Skeletal muscle satellite cell (primary cell): ENCODE measurements at regions not wholly inside any gene's neighbourhood (a gene's known extent, or its start where the extent isn't known, plus 50 kb on each side); places are given as distances from the start of the nearest gene placed in this dataset. TPM values are rescaled to one million over a fixed set of nuclear protein-coding genes. Genes with fewer than 3 reads are reported as not detected.

ENCODE experiments used
- H3K27me3 ChIP-seq: 2 replicates; pipeline ENCODE4 v1.7.0; 2013; ENCODE audit warnings: low read length; ENCODE audit not compliant: control insufficient read depth, insufficient read depth
- H3K36me3 ChIP-seq: 2 replicates; pipeline ENCODE4 v1.7.0; 2013; ENCODE audit warnings: mild to moderate bottlenecking, control low read depth, low read length; ENCODE audit not compliant: insufficient read depth
- H3K4me1 ChIP-seq: 2 replicates; pipeline ENCODE4 v1.7.0; 2013; ENCODE audit warnings: low read length; ENCODE audit not compliant: control insufficient read depth, insufficient read depth
- H3K4me2 ChIP-seq: 2 replicates; pipeline ENCODE4 v1.7.0; 2013; ENCODE audit warnings: mild to moderate bottlenecking, low read length
- H3K4me3 ChIP-seq: 2 replicates; pipeline ENCODE4 v1.7.0; 2013; ENCODE audit warnings: low read length
- H3K9ac ChIP-seq: 2 replicates; pipeline ENCODE4 v1.7.0; 2013; ENCODE audit warnings: mild to moderate bottlenecking, low read depth, low read length, moderate library complexity
- H3K9me3 ChIP-seq: replicated peaks from 2 replicates; pipeline ENCODE4 v1.7.0; 2013; ENCODE audit warnings: mild to moderate bottlenecking, control low read depth, low read length
- small RNA-seq: library from RNA; depleted of rRNA; stranded (forward); fragments of <200 nt; gene quantifications from one replicate; pipeline ENCODE3, GENCODE V24; 2012

DNA sequence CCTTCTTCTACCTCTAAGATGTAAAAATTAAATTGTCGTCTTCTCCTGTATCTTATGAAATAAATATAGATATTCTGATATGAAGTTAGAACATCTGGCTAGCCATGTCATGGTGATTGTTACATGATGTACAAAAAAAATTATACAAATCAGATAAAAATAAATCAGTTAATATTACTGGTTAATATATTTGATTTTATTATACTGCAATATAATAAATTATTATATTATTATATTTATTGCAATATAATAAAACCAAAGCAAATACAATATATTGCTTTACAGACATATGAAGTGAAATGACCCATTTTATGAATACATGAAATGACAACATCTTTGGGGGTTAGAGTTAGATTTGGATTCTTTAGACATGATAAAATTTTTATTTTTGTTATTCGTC is 72.3 kb upstream of the NAALADL2 start:
- Histone ChIP-seq H3K36me3 (no peaks in the 10 kb centered on the region), H3K4me3 (no peak overlapping the region), H3K27me3 (no peaks in the 10 kb centered on the region), H3K9ac (no peak overlapping the region), H3K9me3 (no peaks in the 10 kb centered on the region), H3K4me1 (no peaks in the 10 kb centered on the region), H3K4me2 (no peak overlapping the region)

GRCh38 chr3:174791161-174791560 is 68.0 kb upstream of the NAALADL2 start:
- Histone ChIP-seq H3K9ac (no peak overlapping the region), H3K4me1 (no peaks in the 10 kb centered on the region), H3K27me3 (no peaks in the 10 kb centered on the region), H3K36me3 (no peaks in the 10 kb centered on the region), H3K4me3 (no peak overlapping the region), H3K9me3 (no peaks in the 10 kb centered on the region), H3K4me2 (no peak overlapping the region)

DNA sequence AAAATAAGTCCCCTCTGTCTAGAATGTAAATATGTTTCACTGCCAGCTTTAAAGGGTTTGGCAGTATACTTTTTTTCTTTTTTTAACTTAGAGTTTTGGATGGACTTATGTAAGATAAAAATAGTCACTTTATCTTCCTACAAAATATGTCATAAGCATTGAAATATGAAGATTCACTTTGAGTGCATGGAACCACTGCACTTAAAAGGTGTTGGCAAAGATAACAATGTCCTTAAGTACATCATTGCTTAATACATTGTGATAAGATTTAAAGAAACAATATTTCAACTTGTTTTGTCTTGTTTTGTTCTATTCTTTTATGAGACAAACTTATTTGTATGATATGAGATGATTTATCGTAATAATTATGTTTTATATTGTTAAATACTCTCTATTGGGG is 66.3 kb upstream of the NAALADL2 start:
- Histone ChIP-seq H3K9ac (no peak overlapping the region), H3K4me2 (no peak overlapping the region), H3K36me3 (no peaks in the 10 kb centered on the region)

More for the DNA sequence above, 66.3 kb upstream of the NAALADL2 start:
- no peaks in the 10 kb centered on the region for H3K9me3 ChIP-seq
- H3K4me3 ChIP-seq: no peak overlapping the region
- H3K4me1 ChIP-seq: no peaks in the 10 kb centered on the region
- no peaks in the 10 kb centered on the region for H3K27me3 ChIP-seq

Small RNA genes lying in the stretch of these regions (small RNA-seq; reads per million reads assigned to genes)
- gene RN7SKP40: not detected
